ENCODE measurements at regions not wholly inside any gene's neighbourhood (a gene's known extent, or its start where the extent isn't known, plus 50 kb on each side); places are given as distances from the start of the nearest gene placed in this dataset.

- no peak for DNase-seq (ENCODE audit: low spot score)
These were observed 806.3 kb upstream of the GJE1 start for GRCh38 chr6:141326426-141326825.

- no peak for DNase-seq (ENCODE audit: low spot score)
These were observed 811.0 kb upstream of the GJE1 start for GRCh38 chr6:141321493-141322347.

- no peak for DNase-seq (ENCODE audit: low spot score)
These were observed 816.5 kb upstream of the GJE1 start for GRCh38 chr6:141316236-141316635.

- no peak for DNase-seq (ENCODE audit: low spot score)
These were observed 818.7 kb upstream of the GJE1 start for GRCh38 chr6:141313986-141314385.

GRCh38 chr6:141309295-141309694 is 823.4 kb upstream of the GJE1 start:
- no peak for DNase-seq (ENCODE audit: low spot score)

- DNase-seq (ENCODE audit: low spot score), result no peak
These were observed 825.3 kb upstream of the GJE1 start for GRCh38 chr6:141307309-141307998.

GRCh38 chr6:141303907-141304306 is 828.8 kb upstream of the GJE1 start:
- no peak for DNase-seq (ENCODE audit: low spot score)

- no peak for DNase-seq (ENCODE audit: low spot score)
These were observed 830.9 kb upstream of the GJE1 start for GRCh38 chr6:141301779-141302178.

GRCh38 chr6:141290941-141291721 is 841.6 kb upstream of the GJE1 start:
- DNase-seq (ENCODE audit: low spot score), result no peak

- DNase-seq (ENCODE audit: low spot score), result no peak
These were observed 843.8 kb upstream of the GJE1 start for GRCh38 chr6:141288947-141289346.

GRCh38 chr6:141282263-141282662 is 850.5 kb upstream of the GJE1 start:
- no peak for DNase-seq (ENCODE audit: low spot score)

GRCh38 chr6:141269684-141270083 is 863.0 kb upstream of the GJE1 start:
- no peak for DNase-seq (ENCODE audit: low spot score)

- no peak for DNase-seq (ENCODE audit: low spot score)
These were observed 865.3 kb upstream of the GJE1 start for GRCh38 chr6:141267420-141267819.

GRCh38 chr6:141265756-141266623 is 866.7 kb upstream of the GJE1 start:
- DNase-seq (ENCODE audit: low spot score), result no peak

- DNase-seq (ENCODE audit: low spot score), result no peak
These were observed 868.6 kb upstream of the GJE1 start for GRCh38 chr6:141264101-141264500.

- no peak for DNase-seq (ENCODE audit: low spot score)
These were observed 871.1 kb upstream of the GJE1 start for GRCh38 chr6:141261672-141262060.

GRCh38 chr6:141261016-141261671 is 871.6 kb upstream of the GJE1 start:
- no peak for DNase-seq (ENCODE audit: low spot score)

- DNase-seq (ENCODE audit: low spot score), result no peak
These were observed 872.1 kb upstream of the GJE1 start for GRCh38 chr6:141260627-141261015.

GRCh38 chr6:141259807-141260206 is 872.9 kb upstream of the GJE1 start:
- no peak for DNase-seq (ENCODE audit: low spot score)

- no peak for DNase-seq (ENCODE audit: low spot score)
These were observed 873.6 kb upstream of the GJE1 start for GRCh38 chr6:141259091-141259490.
